Colonic mucosa (tissue), 4 donors: ENCODE measurements at regions not wholly inside any gene's neighbourhood (a gene's known extent, or its start where the extent isn't known, plus 50 kb on each side); places are given as distances from the start of the nearest gene placed in this dataset.

Source experiments
- DNase-seq: peaks from one replicate; pipeline ENCODE4 v3.0.0-alpha.2; 2020
- H3K27ac ChIP-seq: fragments of 200-600 bp; one replicate; pipeline ENCODE4 v1.8.0; 2021
- H3K27me3 ChIP-seq: fragments of 200-600 bp; one replicate; pipeline ENCODE4 v1.8.0; 2021
- H3K36me3 ChIP-seq: fragments of 200-600 bp; one replicate; pipeline ENCODE4 v1.8.0; 2021
- H3K4me1 ChIP-seq: fragments of 200-600 bp; one replicate; pipeline ENCODE4 v1.8.0; 2021; ENCODE audit warnings: mild to moderate bottlenecking
- H3K4me3 ChIP-seq: fragments of 200-600 bp; one replicate; pipeline ENCODE4 v1.8.0; 2021
- H3K9ac ChIP-seq, 2 donors: one replicate each; pipeline ENCODE4 v1.7.0; 2013; ENCODE audit warnings: control low read depth in 2 of 2, low read depth in 2 of 2, low read length in 2 of 2
- H3K9me3 ChIP-seq: fragments of 200-600 bp; one replicate; pipeline ENCODE4 v1.8.0; 2021
- CTCF ChIP-seq: fragments of 200-600 bp; IDR thresholded peaks from one replicate; pipeline ENCODE4 v1.8.0; 2022; ENCODE audit warnings: antibody characterized with exemption, mild to moderate bottlenecking
- intact Hi-C: fragments of 100-400 bp; cut with DNase I; formaldehyde crosslinking; loops from one replicate; pipeline ENCODE4 v1.14.1; 2022
- donor health status: healthy.
- donor health status: DM: no; HTN: no; CAD: no.
- donor health status: DM: no; HTN: no; CAD: no.

GRCh38 chr14:54344445-54344844, 52.4 kb upstream of the CDKN3 start:
- Histone ChIP-seq H3K4me1 (no peaks in the 10 kb centered on the region), H3K9me3 (no peaks in the 10 kb centered on the region), H3K36me3 (no peaks in the 10 kb centered on the region), H3K9ac (no peak overlapping the region), H3K4me3 (no peak overlapping the region), H3K27ac (no peak overlapping the region), H3K27me3 (no peaks in the 10 kb centered on the region)
- no peak for TF ChIP-seq CTCF
- intact Hi-C loops: no loop called here
- DNase-seq: no peak

- Histone ChIP-seq H3K4me3 (no peak overlapping the region), H3K36me3 (no peaks in the 10 kb centered on the region), H3K27ac (no peak overlapping the region), H3K27me3 (no peaks in the 10 kb centered on the region), H3K9ac (no peak overlapping the region), H3K9me3 (no peaks in the 10 kb centered on the region), H3K4me1 (no peaks in the 10 kb centered on the region)
- no peak for TF ChIP-seq CTCF
- DNase-seq: no peak
- intact Hi-C loops: loop anchor here (5.0 kb wide), 1 partner anchor 1049 kb away; no protein-coding TSS in a partner anchor
Measured at GRCh38 chr14:54346257-54346656, 50.5 kb upstream of the CDKN3 start.
